ENCODE measurements at regions not wholly inside any gene's neighbourhood (a gene's known extent, or its start where the extent isn't known, plus 50 kb on each side); places are given as distances from the start of the nearest gene placed in this dataset.

GRCh38 chr7:13241416-13241815, 554.0 kb downstream of the ARL4A start:
- TF ChIP-seq CTCF (IDR thresholded peaks at IDR 0.05; ENCODE audit: low read depth, low read length, poor library complexity, severe bottlenecking): no peak
- no peak for TF ChIP-seq EZH2phosphoT487 (IDR thresholded peaks at IDR 0.05; ENCODE audit: borderline replicate concordance, low read length)
- no peak overlapping the region for H3K4me2 ChIP-seq (ENCODE audit: low read length)
- H3K4me1 ChIP-seq (ENCODE audit: control insufficient read depth, low read length): no peaks in the 10 kb centered on the region
- H3K4me3 ChIP-seq (ENCODE audit: low read length): no peak overlapping the region
- no peak overlapping the region for H3K27ac ChIP-seq (ENCODE audit: low read depth, low read length)
- no peaks in the 10 kb centered on the region for H3K27me3 ChIP-seq (ENCODE audit: control insufficient read depth, low read length)
- H3K9me3 ChIP-seq (ENCODE audit: control insufficient read depth, insufficient read depth, low read length): no peaks in the 10 kb centered on the region
- no peaks in the 10 kb centered on the region for H3K79me2 ChIP-seq (ENCODE audit: control insufficient read depth, low read length)
- H3K36me3 ChIP-seq (ENCODE audit: control insufficient read depth, low read length): no peaks in the 10 kb centered on the region
- no peaks in the 10 kb centered on the region for H3K9me2 ChIP-seq (replicated peaks; ENCODE audit: control insufficient read depth, low read length)
- no peaks in the 10 kb centered on the region for H4K20me1 ChIP-seq (ENCODE audit: control insufficient read depth, insufficient read depth, low read depth, low read length)
- no peaks in the 10 kb centered on the region for H3F3A ChIP-seq (ENCODE audit: control insufficient read depth, insufficient read depth)

- TF ChIP-seq CTCF (IDR thresholded peaks at IDR 0.05; ENCODE audit: low read depth, low read length, poor library complexity, severe bottlenecking) (no peak), EZH2phosphoT487 (IDR thresholded peaks at IDR 0.05; ENCODE audit: borderline replicate concordance, low read length) (no peak)
- Histone ChIP-seq H3K27ac (ENCODE audit: low read depth, low read length) (no peak overlapping the region), H3K4me3 (ENCODE audit: low read length) (no peak overlapping the region)
These were observed 570.2 kb downstream of the ARL4A start for GRCh38 chr7:13257661-13258060.

GRCh38 chr7:13258386-13258785, 571.0 kb downstream of the ARL4A start:
- no peaks in the 10 kb centered on the region for H3F3A ChIP-seq (ENCODE audit: control insufficient read depth, insufficient read depth)
- no peaks in the 10 kb centered on the region for H3K36me3 ChIP-seq (ENCODE audit: control insufficient read depth, low read length)
- H3K27ac ChIP-seq (ENCODE audit: low read depth, low read length): no peak overlapping the region
- no peaks in the 10 kb centered on the region for H3K27me3 ChIP-seq (ENCODE audit: control insufficient read depth, low read length)
- TF ChIP-seq EZH2phosphoT487 (IDR thresholded peaks at IDR 0.05; ENCODE audit: borderline replicate concordance, low read length) (no peak), CTCF (IDR thresholded peaks at IDR 0.05; ENCODE audit: low read depth, low read length, poor library complexity, severe bottlenecking) (no peak)
- H3K9me3 ChIP-seq (ENCODE audit: control insufficient read depth, insufficient read depth, low read length): no peaks in the 10 kb centered on the region
- H3K9me2 ChIP-seq (replicated peaks; ENCODE audit: control insufficient read depth, low read length): no peaks in the 10 kb centered on the region
- no peak overlapping the region for H3K4me3 ChIP-seq (ENCODE audit: low read length)
- H3K4me2 ChIP-seq (ENCODE audit: low read length): no peak overlapping the region
- no peaks in the 10 kb centered on the region for H3K79me2 ChIP-seq (ENCODE audit: control insufficient read depth, low read length)
- no peaks in the 10 kb centered on the region for H3K4me1 ChIP-seq (ENCODE audit: control insufficient read depth, low read length)
- H4K20me1 ChIP-seq (ENCODE audit: control insufficient read depth, insufficient read depth, low read depth, low read length): no peaks in the 10 kb centered on the region

More at GRCh38 chr7:13257661-13258060, 570.2 kb downstream of the ARL4A start:
- Histone ChIP-seq H3K4me2 (ENCODE audit: low read length) (no peak overlapping the region), H3K9me2 (replicated peaks; ENCODE audit: control insufficient read depth, low read length) (no peaks in the 10 kb centered on the region), H3F3A (ENCODE audit: control insufficient read depth, insufficient read depth) (no peaks in the 10 kb centered on the region), H4K20me1 (ENCODE audit: control insufficient read depth, insufficient read depth, low read depth, low read length) (no peaks in the 10 kb centered on the region), H3K27me3 (ENCODE audit: control insufficient read depth, low read length) (no peaks in the 10 kb centered on the region), H3K79me2 (ENCODE audit: control insufficient read depth, low read length) (no peaks in the 10 kb centered on the region), H3K4me1 (ENCODE audit: control insufficient read depth, low read length) (no peaks in the 10 kb centered on the region), H3K9me3 (ENCODE audit: control insufficient read depth, insufficient read depth, low read length) (no peaks in the 10 kb centered on the region), H3K36me3 (ENCODE audit: control insufficient read depth, low read length) (no peaks in the 10 kb centered on the region)

GRCh38 chr7:13259930-13260329, 572.5 kb downstream of the ARL4A start:
- Histone ChIP-seq H3K79me2 (ENCODE audit: control insufficient read depth, low read length) (no peaks in the 10 kb centered on the region), H3F3A (ENCODE audit: control insufficient read depth, insufficient read depth) (no peaks in the 10 kb centered on the region), H3K4me3 (ENCODE audit: low read length) (no peak overlapping the region), H3K9me2 (replicated peaks; ENCODE audit: control insufficient read depth, low read length) (no peaks in the 10 kb centered on the region), H3K27me3 (ENCODE audit: control insufficient read depth, low read length) (no peaks in the 10 kb centered on the region), H4K20me1 (ENCODE audit: control insufficient read depth, insufficient read depth, low read depth, low read length) (no peaks in the 10 kb centered on the region), H3K27ac (ENCODE audit: low read depth, low read length) (no peak overlapping the region), H3K4me1 (ENCODE audit: control insufficient read depth, low read length) (no peaks in the 10 kb centered on the region), H3K36me3 (ENCODE audit: control insufficient read depth, low read length) (no peaks in the 10 kb centered on the region), H3K9me3 (ENCODE audit: control insufficient read depth, insufficient read depth, low read length) (no peaks in the 10 kb centered on the region), H3K4me2 (ENCODE audit: low read length) (no peak overlapping the region)
- TF ChIP-seq EZH2phosphoT487 (IDR thresholded peaks at IDR 0.05; ENCODE audit: borderline replicate concordance, low read length) (no peak), CTCF (IDR thresholded peaks at IDR 0.05; ENCODE audit: low read depth, low read length, poor library complexity, severe bottlenecking) (no peak)

All from DOHH2 (cell line).